H1 (cell line): ENCODE measurements at regions not wholly inside any gene's neighbourhood (a gene's known extent, or its start where the extent isn't known, plus 50 kb on each side); places are given as distances from the start of the nearest gene placed in this dataset.

Experiments
- CTCF ChIA-PET: fragments of 300-600 bp; sonication (Branson Sonifier 250); formaldehyde crosslinking; loops from one replicate; lab custom pipeline; 2021; ENCODE audit not compliant: partially characterized antibody; lab: Charles Lee
- POLR2A ChIA-PET: fragments of 300-600 bp; sonication (Branson Sonifier 250); formaldehyde crosslinking; loops from one replicate; lab custom pipeline; 2021; ENCODE audit warnings: inconsistent platforms; ENCODE audit not compliant: partially characterized antibody; lab: Charles Lee
- DNase-seq, 2 experiments: peaks; one replicate each; pipeline versions ENCODE4 v3.0.0 to v3.0.0-alpha.2; 2010 to 2022; ENCODE audit warnings: low spot score in 2 of 2, low read depth in 1 of 2, mixed read lengths in 1 of 2
- FAIRE-seq: peaks from 2 replicates; lab custom pipeline; 2011; peaks lifted over from hg19 to GRCh38; lab: Jason Lieb, UNC
- H2AFZ ChIP-seq: 2 replicates; pipeline ENCODE4 v1.8.1; 2012; ENCODE audit warnings: low read length, inconsistent platforms
- H2AK5ac ChIP-seq: 2 replicates; pipeline ENCODE4 v1.6.1; 2013; ENCODE audit warnings: low read depth, low read length
- H2BK120ac ChIP-seq: replicated peaks from 2 replicates; pipeline ENCODE3; 2013; ENCODE audit warnings: low read depth, low read length, inconsistent platforms
- H2BK12ac ChIP-seq: 2 replicates; pipeline ENCODE4 v1.6.1; 2013; ENCODE audit warnings: low read depth, low read length
- H2BK15ac ChIP-seq: 2 replicates; pipeline ENCODE4 v1.6.1; 2013; ENCODE audit warnings: low read length
- H2BK20ac ChIP-seq: 2 replicates; pipeline ENCODE4 v1.6.1; 2013; ENCODE audit warnings: low read length
- H2BK5ac ChIP-seq: 2 replicates; pipeline ENCODE4 v1.6.1; 2013; ENCODE audit warnings: low read depth, low read length
- H3K14ac ChIP-seq: 2 replicates; pipeline ENCODE4 v1.6.1; 2013; ENCODE audit warnings: inconsistent platforms; ENCODE audit not compliant: insufficient read length
- H3K18ac ChIP-seq: 2 replicates; pipeline ENCODE4 v1.6.1; 2013; ENCODE audit warnings: low read length; ENCODE audit errors: extremely low read depth
- H3K23ac ChIP-seq: 2 replicates; pipeline ENCODE4 v1.6.1; 2013; ENCODE audit warnings: inconsistent platforms; ENCODE audit not compliant: insufficient read length
- H3K23me2 ChIP-seq: 2 replicates; pipeline ENCODE4 v1.6.1; 2013; ENCODE audit warnings: low read depth, low read length
- H3K27ac ChIP-seq: 2 replicates; pipeline ENCODE4 v1.6.1; 2011; ENCODE audit warnings: low read depth, low read length, inconsistent platforms
- H3K27me3 ChIP-seq, 4 experiments: replicated peaks in 1 of 4; 1 replicate in 1 of 4; 2 replicates in 3 of 4; pipeline versions ENCODE4 v1.6.1 to v1.8.1; 2011 to 2013; ENCODE audit warnings: low read length in 3 of 4, mild to moderate bottlenecking in 3 of 4, inconsistent platforms in 2 of 4, mixed read lengths in 2 of 4, moderate library complexity in 1 of 4; ENCODE audit not compliant: control insufficient read depth in 3 of 4, insufficient read depth in 3 of 4; ENCODE audit errors: extremely low read depth in 1 of 4
- H3K36me3 ChIP-seq, 4 experiments: 2 replicates each; pipeline versions ENCODE4 v1.6.1 to v1.8.1; 2011 to 2013; ENCODE audit warnings: mild to moderate bottlenecking in 4 of 4, low read length in 3 of 4, moderate library complexity in 2 of 4, control low read depth in 1 of 4, inconsistent platforms in 1 of 4; ENCODE audit not compliant: insufficient read depth in 4 of 4, control insufficient read depth in 2 of 4
- H3K4ac ChIP-seq: replicated peaks from 2 replicates; pipeline ENCODE3; 2013; ENCODE audit warnings: low read length, low read depth, mixed read lengths, inconsistent platforms; ENCODE audit not compliant: insufficient read length
- H3K4me1 ChIP-seq, 4 experiments: replicated peaks in 1 of 4; 1 replicate in 1 of 4; 2 replicates in 3 of 4; pipeline versions ENCODE4 v1.6.1 to v1.8.1; 2011 to 2013; ENCODE audit warnings: low read length in 3 of 4, inconsistent platforms in 2 of 4, mixed read lengths in 1 of 4; ENCODE audit not compliant: insufficient read depth in 4 of 4, control insufficient read depth in 3 of 4
- H3K4me2 ChIP-seq, 2 experiments: 2 replicates each; pipeline versions ENCODE4 v1.6.1 to v1.8.1; 2011 to 2013; ENCODE audit warnings: low read depth in 2 of 2, low read length in 2 of 2, control low read depth in 1 of 2, inconsistent platforms in 1 of 2, mild to moderate bottlenecking in 1 of 2; ENCODE audit not compliant: insufficient read depth in 1 of 2
- H3K4me3 ChIP-seq, 4 experiments: fragments of 200-600, 300-600 bp in 1 of 4; sonication (generic), shearing (Covaris generic), sonication (Bioruptor Twin) in 1 of 4; 2 replicates each; pipeline versions ENCODE4 v1.5.1 to v1.8.1; 2011 to 2016; ENCODE audit warnings: low read length in 4 of 4, low read depth in 3 of 4, control low read depth in 2 of 4, inconsistent platforms in 2 of 4, mild to moderate bottlenecking in 2 of 4, mixed read lengths in 1 of 4, moderate library complexity in 1 of 4; ENCODE audit not compliant: insufficient read depth in 2 of 4; ENCODE audit errors: extremely low read depth in 1 of 4
- H3K56ac ChIP-seq: replicated peaks from 2 replicates; pipeline ENCODE3; 2013; ENCODE audit warnings: low read depth, mild to moderate bottlenecking, mixed read lengths, low read length, inconsistent platforms; ENCODE audit not compliant: insufficient read length
- H3K79me1 ChIP-seq: 2 replicates; pipeline ENCODE4 v1.6.1; 2013; ENCODE audit warnings: low read depth, low read length, control low read depth
- H3K79me2 ChIP-seq, 2 experiments: 2 replicates each; pipeline versions ENCODE4 v1.6.1 to v1.8.1; 2012 to 2013; ENCODE audit warnings: low read length in 2 of 2, mild to moderate bottlenecking in 2 of 2, inconsistent platforms in 1 of 2; ENCODE audit not compliant: insufficient read depth in 2 of 2, control insufficient read depth in 1 of 2
- H3K9ac ChIP-seq, 4 experiments: replicated peaks in 1 of 4; 1 replicate in 1 of 4; 2 replicates in 3 of 4; pipeline versions ENCODE4 v1.6.1 to v1.8.1; 2011 to 2013; ENCODE audit warnings: low read depth in 3 of 4, low read length in 3 of 4, control low read depth in 2 of 4, mild to moderate bottlenecking in 2 of 4, moderate library complexity in 2 of 4, inconsistent platforms in 1 of 4; ENCODE audit errors: extremely low read depth in 1 of 4
- H3K9me3 ChIP-seq, 2 experiments: 2 replicates each; pipeline versions ENCODE4 v1.6.1 to v1.8.1; 2012 to 2013; ENCODE audit warnings: mild to moderate bottlenecking in 2 of 2, moderate library complexity in 2 of 2, control low read depth in 1 of 2, inconsistent platforms in 1 of 2, low read depth in 1 of 2, low read length in 1 of 2, mixed read lengths in 1 of 2; ENCODE audit not compliant: insufficient read depth in 2 of 2
- H4K20me1 ChIP-seq, 2 experiments: replicated peaks in 1 of 2; 2 replicates each; pipeline versions ENCODE3 to v1.8.1; 2011 to 2013; ENCODE audit warnings: inconsistent platforms in 2 of 2, low read length in 2 of 2, mild to moderate bottlenecking in 1 of 2; ENCODE audit not compliant: insufficient read depth in 2 of 2, control insufficient read depth in 1 of 2
- H4K5ac ChIP-seq: 2 replicates; pipeline ENCODE4 v1.6.1; 2013; ENCODE audit warnings: low read length, low read depth, mixed read lengths, inconsistent platforms; ENCODE audit not compliant: insufficient read length
- H4K8ac ChIP-seq: 2 replicates; pipeline ENCODE4 v1.8.0; 2013; ENCODE audit warnings: mild to moderate bottlenecking, moderate library complexity, low read length, inconsistent platforms; ENCODE audit not compliant: insufficient read depth; ENCODE audit errors: extremely low read depth
- H4K91ac ChIP-seq: replicated peaks from 2 replicates; pipeline ENCODE3; 2013; ENCODE audit warnings: low read length, mixed read lengths, inconsistent platforms; ENCODE audit not compliant: insufficient read length
- BCL11A ChIP-seq, 2 experiments: IDR thresholded peaks; one replicate each; pipeline ENCODE4 v1.6.1; 2011; ENCODE audit warnings: low read depth in 2 of 2, low read length in 2 of 2, mild to moderate bottlenecking in 2 of 2
- BRCA1 ChIP-seq: IDR thresholded peaks from 2 replicates; pipeline ENCODE4 v1.6.1; 2012; ENCODE audit warnings: low read depth, low read length, improper control_type of control experiment
- CBX8 ChIP-seq: fragments of 300-800, 300-1000 bp; sonication (generic); IDR thresholded peaks from 2 replicates; pipeline ENCODE4 v1.7.1; 2016; ENCODE audit warnings: low read depth, low read length, borderline replicate concordance
- CREB1 ChIP-seq: IDR thresholded peaks from 2 replicates; pipeline ENCODE4 v1.6.1; 2012; ENCODE audit warnings: inconsistent platforms
- FOSL1 ChIP-seq: IDR thresholded peaks from 2 replicates; pipeline ENCODE4 v1.6.1; 2011; ENCODE audit warnings: mild to moderate bottlenecking, low read depth, low read length, moderate library complexity; ENCODE audit not compliant: insufficient read depth
- POLR2AphosphoS5 ChIP-seq: IDR thresholded peaks from 2 replicates; pipeline ENCODE4 v1.6.1; 2011; ENCODE audit warnings: low read depth, low read length
- POU5F1 ChIP-seq: IDR thresholded peaks from 2 replicates; pipeline ENCODE4 v1.6.1; 2011; ENCODE audit warnings: low read depth, mild to moderate bottlenecking, low read length, moderate library complexity
- TBP ChIP-seq: IDR thresholded peaks from 2 replicates; pipeline ENCODE4 v1.6.1; 2011; ENCODE audit warnings: low read depth, low read length, improper control_type of control experiment
- TEAD4 ChIP-seq: IDR thresholded peaks from 2 replicates; pipeline ENCODE4 v1.6.1; 2012; ENCODE audit warnings: low read depth, low read length, inconsistent platforms, mixed read lengths
- ZNF274 ChIP-seq: IDR thresholded peaks from 2 replicates; pipeline ENCODE4 v1.7.0; 2012; ENCODE audit warnings: low read length, borderline replicate concordance; ENCODE audit errors: extremely low read depth
- WGBS, 2 experiments: shearing (Covaris generic) in 1 of 2; methylation state at CpG; one replicate each; pipeline versions ENCODE4 v1.1.6 to v1.1.7; 2013 to 2015; ENCODE audit warnings: low lambda C conversion rate in 2 of 2, mixed read lengths in 2 of 2, inconsistent platforms in 1 of 2, low coverage in 1 of 2, missing lambda C conversion rate in 1 of 2; ENCODE audit not compliant: insufficient replicate concordance in 2 of 2, insufficient coverage in 1 of 2, insufficient read length in 1 of 2; ENCODE audit errors: extremely low coverage in 1 of 2, missing lambda C conversion rate in 1 of 2; 5-methylcytosine and 5-hydroxymethylcytosine counted together
- TF ChIP-seq, protein P1 (sequence below): IDR thresholded peaks from 2 replicates; pipeline ENCODE4 v1.6.1; 2011; ENCODE audit warnings: low read length, improper control_type of control experiment

DNA sequence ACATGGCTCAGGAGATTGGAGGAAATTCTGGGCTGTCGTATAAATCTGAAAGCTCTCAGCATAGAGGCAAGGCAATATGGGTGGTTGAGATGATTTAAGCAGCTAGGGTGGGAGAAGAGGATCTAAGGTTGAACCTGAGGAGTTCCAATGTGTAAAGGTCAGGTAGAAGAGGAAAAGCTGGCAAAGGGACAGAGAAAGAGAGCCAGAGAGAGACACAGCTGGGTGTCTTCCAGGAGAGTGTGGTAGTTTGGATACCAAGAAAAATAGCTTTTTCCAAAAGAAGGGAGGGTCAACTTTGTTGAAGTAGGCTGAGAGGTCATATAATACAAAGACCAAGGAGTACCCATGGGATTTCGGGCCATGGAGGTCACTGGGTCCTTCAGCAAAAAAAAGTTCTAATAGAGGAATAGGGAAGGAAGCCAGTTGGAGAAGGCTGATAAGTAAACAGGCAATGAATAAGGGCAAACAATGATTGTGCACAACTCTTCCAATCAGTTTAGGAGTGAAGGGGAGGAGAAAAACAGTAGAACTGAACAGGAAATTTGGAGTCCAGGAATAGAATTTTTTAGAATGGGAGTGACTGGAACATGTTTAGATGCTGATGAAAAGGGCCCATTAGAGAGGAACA, 135.1 kb downstream of the QRSL1 start:
- H3K14ac ChIP-seq: no peak overlapping the region
- no peaks in the 10 kb centered on the region for H3K79me2 ChIP-seq
- peaks cover 0 to 4% of the 10 kb centered on the region in 2 experiments; a peak in 1 of 4 replicates for H3K9me3 ChIP-seq
- H4K5ac ChIP-seq: no peak overlapping the region
- 87% methylated on average over 2 of the region's 2 CpGs; no CpG with 5 or more reads in 1 of the 2 experiments for WGBS, 2 experiments
- H3K27me3 ChIP-seq: no peaks in the 10 kb centered on the region; a peak in 1 of 7 replicates
- no peak for FAIRE-seq
- DNase-seq: no peak
- no peak overlapping the region for H2BK12ac ChIP-seq
- no peak overlapping the region for H4K91ac ChIP-seq
- H3K4me3 ChIP-seq: no peak overlapping the region
- no peaks in the 10 kb centered on the region for H3K79me1 ChIP-seq
- H3K9ac ChIP-seq: no peak overlapping the region
- H3K27ac ChIP-seq: no peak overlapping the region
- no peak overlapping the region for H3K18ac ChIP-seq
- POLR2A ChIA-PET: no interaction called here
- no peak overlapping the region for H2BK20ac ChIP-seq
- H2BK5ac ChIP-seq: no peak overlapping the region
- TF ChIP-seq CBX8: no peak
- no peak for TF ChIP-seq BRCA1
- TF ChIP-seq POU5F1: no peak
- TF ChIP-seq ZNF274: no peak
- no peak for TF ChIP-seq TBP
- no peak for TF ChIP-seq TEAD4
- no peak for TF ChIP-seq CREB1
- no peak for TF ChIP-seq BCL11A (IDR thresholded peaks at IDR 0.05; ENCODE audit: low read depth in 2 of 2, low read length in 2 of 2)
- no peak for TF ChIP-seq POLR2AphosphoS5
- TF ChIP-seq, protein P1, sequence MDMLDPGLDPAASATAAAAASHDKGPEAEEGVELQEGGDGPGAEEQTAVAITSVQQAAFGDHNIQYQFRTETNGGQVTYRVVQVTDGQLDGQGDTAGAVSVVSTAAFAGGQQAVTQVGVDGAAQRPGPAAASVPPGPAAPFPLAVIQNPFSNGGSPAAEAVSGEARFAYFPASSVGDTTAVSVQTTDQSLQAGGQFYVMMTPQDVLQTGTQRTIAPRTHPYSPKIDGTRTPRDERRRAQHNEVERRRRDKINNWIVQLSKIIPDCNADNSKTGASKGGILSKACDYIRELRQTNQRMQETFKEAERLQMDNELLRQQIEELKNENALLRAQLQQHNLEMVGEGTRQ: no peak
- no peak for TF ChIP-seq FOSL1
- no peak overlapping the region for H4K8ac ChIP-seq
- no peak overlapping the region for H2BK15ac ChIP-seq
- CTCF ChIA-PET: interaction anchor here (1.0 to 1.6 kb wide), 2 partner anchors 8 to 198 kb away, joined by 3 to 4 read pairs; no protein-coding TSS in a partner anchor
- H3K23ac ChIP-seq: no peak overlapping the region
- H3K56ac ChIP-seq: no peak overlapping the region
- H4K20me1 ChIP-seq: no peaks in the 10 kb centered on the region
- no peak overlapping the region for H2AFZ ChIP-seq
- no peaks in the 10 kb centered on the region for H3K36me3 ChIP-seq
- no peaks in the 10 kb centered on the region for H3K4me1 ChIP-seq
- no peaks in the 10 kb centered on the region for H3K23me2 ChIP-seq
- H2BK120ac ChIP-seq: no peak overlapping the region
- no peak overlapping the region for H3K4ac ChIP-seq
- H2AK5ac ChIP-seq: no peak overlapping the region
- no peak overlapping the region for H3K4me2 ChIP-seq
